T-helper 2 cell (primary cell): ENCODE measurements at regions not wholly inside any gene's neighbourhood (a gene's known extent, or its start where the extent isn't known, plus 50 kb on each side); places are given as distances from the start of the nearest gene placed in this dataset.

Source experiments
- DNase-seq, 5 experiments: peaks; one replicate each; pipeline versions ENCODE4 v3.0.0 to v3.0.0-alpha.2; 2012 to 2022

GRCh38 chr6:126419901-126420300 lies 80.0 kb downstream of the CENPW start:
- no peak for DNase-seq

GRCh38 chr6:126422912-126423311 lies 83.0 kb downstream of the CENPW start:
- no peak for DNase-seq

- DNase-seq: no peak
Observed at GRCh38 chr6:126427713-126428112, 87.8 kb downstream of the CENPW start.

- DNase-seq: no peak
Observed at GRCh38 chr6:126429866-126430265, 90.0 kb downstream of the CENPW start.

GRCh38 chr6:126432564-126432963 lies 92.6 kb downstream of the CENPW start:
- no peak for DNase-seq

GRCh38 chr6:126433927-126434326 lies 94.0 kb downstream of the CENPW start:
- DNase-seq: no peak

GRCh38 chr6:126437205-126437604 lies 97.3 kb downstream of the CENPW start:
- DNase-seq: no peak

- no peak for DNase-seq
Observed at GRCh38 chr6:126439040-126439439, 99.1 kb downstream of the CENPW start.

GRCh38 chr6:126440923-126441322 lies 101.0 kb downstream of the CENPW start:
- no peak for DNase-seq

GRCh38 chr6:126444659-126445273 lies 104.9 kb downstream of the CENPW start:
- no peak for DNase-seq

- DNase-seq: no peak
Observed at GRCh38 chr6:126446248-126446647, 106.3 kb downstream of the CENPW start.

- no peak for DNase-seq
Observed at GRCh38 chr6:126447367-126447766, 107.5 kb downstream of the CENPW start.

GRCh38 chr6:126461045-126461444 lies 121.1 kb downstream of the CENPW start:
- no peak for DNase-seq

GRCh38 chr6:126464245-126464644 lies 124.3 kb downstream of the CENPW start:
- no peak for DNase-seq

GRCh38 chr6:126475449-126475848 lies 135.5 kb downstream of the CENPW start:
- DNase-seq: no peak

GRCh38 chr6:126477678-126478077 lies 137.8 kb downstream of the CENPW start:
- no peak for DNase-seq

- DNase-seq: no peak
Observed at GRCh38 chr6:126480268-126480667, 140.4 kb downstream of the CENPW start.

- DNase-seq: no peak
Observed at GRCh38 chr6:126481319-126481718, 141.4 kb downstream of the CENPW start.

GRCh38 chr6:126504792-126505191 lies 164.9 kb downstream of the CENPW start:
- no peak for DNase-seq

- DNase-seq: no peak
Observed at GRCh38 chr6:126513198-126513597, 173.3 kb downstream of the CENPW start.

- DNase-seq: no peak
Observed at GRCh38 chr6:126516411-126516810, 176.5 kb downstream of the CENPW start.

- no peak for DNase-seq
Observed at GRCh38 chr6:126524811-126525326, 185.0 kb downstream of the CENPW start.

GRCh38 chr6:126526547-126526946 lies 186.6 kb downstream of the CENPW start:
- DNase-seq: no peak

- DNase-seq: no peak
Observed at GRCh38 chr6:126526996-126527606, 187.2 kb downstream of the CENPW start.
